HCT116 (cell line): ENCODE measurements at regions not wholly inside any gene's neighbourhood (a gene's known extent, or its start where the extent isn't known, plus 50 kb on each side); places are given as distances from the start of the nearest gene placed in this dataset.

Experiments
- ATAC-seq: fragments of 200-7000 bp; cut with Tn5 transposase; 2 replicates; pipeline ENCODE4 v1.9.1; 2020; ENCODE audit warnings: mild to moderate bottlenecking, moderate library complexity
- BruUV-seq: library from RNA; stranded (reverse); fragments of 400-500 nt; replicated peaks from 2 replicates; lab custom pipeline; 2021; lab: Mats Ljungman, UMichigan
- CTCF ChIA-PET: fragments of 300-600 bp; sonication (Branson Sonifier 250); formaldehyde crosslinking; loops from one replicate; lab custom pipeline; 2021; ENCODE audit warnings: antibody characterized with exemption; lab: Charles Lee
- POLR2A ChIA-PET: fragments of 300-600, 350-600 bp; sonication (Branson Sonifier 250); formaldehyde crosslinking; loops from one replicate; lab custom pipeline; 2021; ENCODE audit warnings: antibody characterized with exemption; lab: Charles Lee
- RAD21 ChIA-PET, 2 experiments: fragments of 300-600 bp; sonication (Branson Sonifier 250); formaldehyde crosslinking; loops; one replicate each; lab custom pipeline; 2023; ENCODE audit warnings: low total read pairs in 2 of 2; ENCODE audit not compliant: uncharacterized antibody in 2 of 2, unreplicated experiment in 2 of 2, low non-redundant PET in 1 of 2; lab: Charles Lee
- DNase-seq: peaks from one replicate; pipeline ENCODE4 v3.0.0-alpha.2; 2010; ENCODE audit warnings: low read depth, low spot score
- H2AFZ ChIP-seq: fragments of 200-600 bp; shearing (Covaris generic), sonication (generic); 2 replicates; pipeline ENCODE4 v1.6.1; 2017; ENCODE audit warnings: low read depth, mixed run types, mixed read lengths, antibody characterized with exemption, low read length; ENCODE audit not compliant: poor library complexity, severe bottlenecking
- H3K27ac ChIP-seq: 2 replicates; pipeline ENCODE4 v1.5.1; 2012; ENCODE audit warnings: low read depth, low read length
- H3K27me3 ChIP-seq: fragments of 200-600 bp; sonication (generic); 2 replicates; pipeline ENCODE4 v1.6.1; 2016; ENCODE audit warnings: mixed run types, low read length, mixed read lengths; ENCODE audit not compliant: insufficient read depth
- H3K36me3 ChIP-seq, 2 experiments: fragments of 200-500 bp in 1 of 2; fragments of 200-600 bp in 1 of 2; sonication (Bioruptor generic) in 1 of 2; sonication (generic) in 1 of 2; 2 replicates each; pipeline versions ENCODE4 v1.5.1 to v1.6.1; 2014 to 2016; ENCODE audit warnings: low read length in 2 of 2, inconsistent platforms in 1 of 2, mixed read lengths in 1 of 2, mixed run types in 1 of 2; ENCODE audit not compliant: insufficient read depth in 2 of 2, control insufficient read depth in 1 of 2
- H3K4me1 ChIP-seq, 2 experiments: fragments of 200-600 bp in 1 of 2; sonication (generic) in 1 of 2; 2 replicates each; pipeline versions ENCODE4 v1.5.1 to v1.6.1; 2012 to 2017; ENCODE audit warnings: low read length in 2 of 2, inconsistent platforms in 1 of 2, mild to moderate bottlenecking in 1 of 2, mixed read lengths in 1 of 2, mixed run types in 1 of 2, moderate library complexity in 1 of 2; ENCODE audit not compliant: insufficient read depth in 2 of 2, control insufficient read depth in 1 of 2
- H3K4me2 ChIP-seq: fragments of 200-600 bp; sonication (generic); 2 replicates; pipeline ENCODE4 v1.6.1; 2017; ENCODE audit warnings: mixed run types, low read length, mixed read lengths
- H3K4me3 ChIP-seq, 2 experiments: fragments of 200-600 bp in 1 of 2; sonication (generic) in 1 of 2; replicated peaks in 1 of 2; 2 replicates each; pipeline ENCODE4 v1.5.1; 2011 to 2016; ENCODE audit warnings: low read length in 2 of 2, control low read depth in 1 of 2, low read depth in 1 of 2, mild to moderate bottlenecking in 1 of 2, mixed read lengths in 1 of 2, mixed run types in 1 of 2
- H3K79me2 ChIP-seq: fragments of 200-600 bp; sonication (generic); 2 replicates; pipeline ENCODE4 v1.6.1; 2017; ENCODE audit warnings: mild to moderate bottlenecking, mixed run types, low read length, moderate library complexity, mixed read lengths; ENCODE audit not compliant: insufficient read depth
- H3K9ac ChIP-seq: fragments of 200-600 bp; sonication (generic); 2 replicates; pipeline ENCODE4 v1.6.1; 2016; ENCODE audit warnings: low read length, mixed read lengths
- H3K9me2 ChIP-seq: fragments of 200-600 bp; sonication (generic), shearing (Covaris generic); 2 replicates; pipeline ENCODE4 v1.6.1; 2017; ENCODE audit warnings: mixed run types, mild to moderate bottlenecking, moderate library complexity; ENCODE audit not compliant: insufficient read depth
- H3K9me3 ChIP-seq, 2 experiments: fragments of 200-500 bp in 1 of 2; fragments of 200-600 bp in 1 of 2; sonication (Bioruptor generic) in 1 of 2; sonication (generic) in 1 of 2; 2 replicates each; pipeline ENCODE4 v1.6.1; 2014 to 2017; ENCODE audit warnings: low read length in 2 of 2, mixed read lengths in 2 of 2, inconsistent platforms in 1 of 2, low read depth in 1 of 2, mild to moderate bottlenecking in 1 of 2, mixed run types in 1 of 2, moderate library complexity in 1 of 2; ENCODE audit not compliant: control insufficient read depth in 1 of 2, insufficient read depth in 1 of 2
- H4K20me1 ChIP-seq: fragments of 200-600 bp; sonication (generic), shearing (Covaris generic); 2 replicates; pipeline ENCODE4 v1.6.1; 2017; ENCODE audit warnings: mixed run types, mild to moderate bottlenecking, moderate library complexity; ENCODE audit not compliant: insufficient read depth
- CEBPB ChIP-seq: IDR thresholded peaks from 2 replicates; pipeline ENCODE4 v1.6.1; 2012; ENCODE audit warnings: low read depth
- ELF1 ChIP-seq: IDR thresholded peaks from 2 replicates; pipeline ENCODE4 v1.6.1; 2012; ENCODE audit warnings: low read depth, borderline replicate concordance
- EZH2 ChIP-seq: fragments of 200-600 bp; sonication (generic); IDR thresholded peaks from 2 replicates; pipeline ENCODE4 v1.6.1; 2017; ENCODE audit warnings: antibody characterized with exemption, mixed run types
- EZH2phosphoT487 ChIP-seq: fragments of 200-600 bp; IDR thresholded peaks from 2 replicates; pipeline ENCODE4 v1.6.1; 2018; ENCODE audit warnings: antibody characterized with exemption, borderline replicate concordance
- FOSL1 ChIP-seq: IDR thresholded peaks from 2 replicates; pipeline ENCODE4 v1.6.1; 2012; ENCODE audit warnings: low read depth
- JUND ChIP-seq: IDR thresholded peaks from 2 replicates; pipeline ENCODE4 v1.6.1; 2012
- POLR2AphosphoS5 ChIP-seq: IDR thresholded peaks from 2 replicates; pipeline ENCODE4 v1.6.1; 2011; ENCODE audit warnings: mild to moderate bottlenecking, low read depth, low read length, moderate library complexity
- RAD21 ChIP-seq: IDR thresholded peaks from 2 replicates; pipeline ENCODE4 v1.6.1; 2012; ENCODE audit warnings: low read depth, mild to moderate bottlenecking
- SIN3A ChIP-seq: IDR thresholded peaks from 2 replicates; pipeline ENCODE4 v1.6.1; 2012; ENCODE audit warnings: low read depth
- TCF7L2 ChIP-seq: IDR thresholded peaks from 2 replicates; pipeline ENCODE4 v1.7.0; 2011; ENCODE audit warnings: borderline replicate concordance, inconsistent platforms; ENCODE audit not compliant: insufficient read depth, insufficient read length; ENCODE audit errors: extremely low read depth
- ZBTB33 ChIP-seq: IDR thresholded peaks from 2 replicates; pipeline ENCODE4 v1.6.1; 2011; ENCODE audit warnings: mild to moderate bottlenecking, low read length, moderate library complexity; ENCODE audit not compliant: insufficient replicate concordance; ENCODE audit errors: extremely low read depth
- ZFX ChIP-seq: fragments of 450-650 bp; IDR thresholded peaks from 2 replicates; pipeline ENCODE4 v1.6.1; 2017
- intact Hi-C: fragments of 100-400 bp; cut with micrococcal nuclease; formaldehyde crosslinking; loops from 2 replicates; pipeline ENCODE4 v1.10.0; 2022

- TF ChIP-seq ZBTB33, result no peak
- no peak for TF ChIP-seq ZFX
- no peak for TF ChIP-seq SIN3A
- no peak for TF ChIP-seq EZH2
- TF ChIP-seq POLR2AphosphoS5, result no peak
- TF ChIP-seq CEBPB, result no peak
- TF ChIP-seq JUND, result no peak
- TF ChIP-seq, all 23 proteins: peak for 0
Measured at GRCh38 chr15:97691078-97691477, 269.4 kb upstream of the ARRDC4 start (continued).

DNA sequence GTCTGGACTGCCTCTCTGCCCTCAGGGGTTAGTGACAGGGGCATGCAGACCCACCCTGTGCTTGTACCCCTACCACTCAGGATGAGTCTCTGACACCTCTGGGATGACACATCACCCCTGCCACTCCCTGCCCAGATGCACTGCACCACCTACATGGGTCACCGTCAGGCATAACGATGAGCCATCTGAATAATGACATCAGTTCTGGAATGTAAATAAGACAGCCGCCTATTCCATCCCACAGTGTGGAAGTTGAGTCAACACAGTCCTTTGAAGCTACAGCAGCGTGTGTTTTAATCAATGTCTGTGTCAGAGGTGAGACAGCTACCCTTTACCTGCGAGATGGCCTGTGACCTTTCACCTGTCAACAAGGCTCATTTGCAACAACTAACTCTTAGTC lies 268.7 kb upstream of the ARRDC4 start:
- no TSS peak for BruUV-seq
- Histone ChIP-seq H3K4me2 (peak overlapping the region; percentile 27; the same call in 1 of the 2 replicates), H3K9ac (no peak overlapping the region), H3K4me3 (no peak overlapping the region), H3K9me2 (no peaks in the 10 kb centered on the region), H3K4me1 (peaks cover 0 to 12% of the 10 kb centered on the region in 2 experiments; a peak in 2 of 4 replicates), H3K36me3 (no peaks in the 10 kb centered on the region), H3K27me3 (no peaks in the 10 kb centered on the region), H3K79me2 (no peaks in the 10 kb centered on the region), H4K20me1 (no peaks in the 10 kb centered on the region), H2AFZ (no peak overlapping the region), H3K9me3 (no peaks in the 10 kb centered on the region; a peak in 1 of 4 replicates), H3K27ac (no peak overlapping the region)
- TF ChIP-seq FOSL1 (0 out of 2 replicates have a peak, but pooled peaks have one; percentile 25), RAD21 (no peak), EZH2phosphoT487 (no peak), ELF1 (no peak), JUND (peak; percentile 45), TCF7L2 (peak; percentile 53)
- ChIA-PET POLR2A (no interaction called here), RAD21 (no interaction called here), CTCF (no interaction called here)
- ATAC-seq, result peak; percentile 69
- intact Hi-C loops, result no loop called here
- DNase-seq, result peak; percentile 16
